NCI-H2196 (cell line): ENCODE measurements at regions not wholly inside any gene's neighbourhood (a gene's known extent, or its start where the extent isn't known, plus 50 kb on each side); places are given as distances from the start of the nearest gene placed in this dataset.
A peak's percentile ranks its signal among the peaks of the same experiment; 100 is the strongest.

ENCODE experiments used
- DNase-seq: peaks from one replicate; lab custom pipeline; 2025; ENCODE audit not compliant: unreplicated experiment; lab: John Stamatoyannopoulos, UW

GRCh38 chr13:53143757-53144339, 115.2 kb downstream of the OLFM4 start:
- no peak for DNase-seq

- no peak for DNase-seq
Observed at GRCh38 chr13:53144826-53145225, 116.2 kb downstream of the OLFM4 start.

DNA sequence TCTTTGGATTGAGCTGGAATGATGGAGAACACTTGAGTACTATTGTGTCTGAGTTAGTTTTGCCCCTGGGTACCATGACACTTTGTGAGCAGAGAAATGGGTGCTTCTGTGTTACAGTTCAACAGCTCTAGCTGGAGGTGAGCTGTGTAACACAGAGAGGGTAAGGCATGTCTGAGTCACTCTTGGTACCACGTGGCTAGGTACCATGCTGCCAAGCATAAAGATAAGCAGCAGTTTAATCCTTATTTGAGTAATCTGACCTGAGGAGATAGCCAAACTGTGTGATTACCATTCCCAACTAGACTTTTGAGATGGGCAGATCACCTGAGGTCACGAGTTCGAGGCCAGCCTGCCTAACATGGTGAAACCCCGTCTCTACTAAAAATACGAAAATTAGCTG, 122.0 kb downstream of the OLFM4 start:
- DNase-seq, result no peak

GRCh38 chr13:53151336-53152056, 122.9 kb downstream of the OLFM4 start:
- peak; percentile 48 for DNase-seq

- DNase-seq, result no peak
Observed at GRCh38 chr13:53152057-53152421, 123.4 kb downstream of the OLFM4 start.

- DNase-seq, result no peak
Observed at GRCh38 chr13:53158201-53158600, 129.6 kb downstream of the OLFM4 start.

- DNase-seq, result no peak
Observed at GRCh38 chr13:53159431-53159830, 130.8 kb downstream of the OLFM4 start.

DNA sequence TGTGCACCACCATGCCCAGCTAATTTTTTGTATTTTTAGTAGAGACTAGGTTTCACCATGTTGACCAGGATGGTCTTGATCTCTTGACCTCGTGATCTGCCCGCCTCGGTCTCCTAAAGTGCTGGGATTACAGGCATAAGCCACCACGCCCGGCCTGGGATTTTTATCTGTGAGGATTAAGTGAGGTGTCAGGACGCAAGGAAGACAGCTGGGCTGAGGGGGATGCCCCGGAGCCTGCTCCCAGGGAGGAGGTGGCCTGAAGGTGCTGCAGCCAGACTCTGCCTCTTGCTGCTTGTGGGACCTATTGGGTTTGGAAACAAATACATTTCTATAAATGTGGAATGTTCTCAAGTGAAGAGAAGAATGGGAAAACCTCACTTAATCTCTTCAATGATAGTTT, 131.6 kb downstream of the OLFM4 start:
- no peak for DNase-seq

GRCh38 chr13:53161251-53161650, 132.6 kb downstream of the OLFM4 start:
- DNase-seq, result no peak

GRCh38 chr13:53165261-53165660, 136.6 kb downstream of the OLFM4 start:
- DNase-seq, result no peak

- no peak for DNase-seq
Observed at GRCh38 chr13:53167561-53167960, 138.9 kb downstream of the OLFM4 start.

GRCh38 chr13:53170910-53171309, 142.3 kb downstream of the OLFM4 start:
- no peak for DNase-seq

- no peak for DNase-seq
Observed at GRCh38 chr13:53174545-53174944, 145.9 kb downstream of the OLFM4 start.

DNA sequence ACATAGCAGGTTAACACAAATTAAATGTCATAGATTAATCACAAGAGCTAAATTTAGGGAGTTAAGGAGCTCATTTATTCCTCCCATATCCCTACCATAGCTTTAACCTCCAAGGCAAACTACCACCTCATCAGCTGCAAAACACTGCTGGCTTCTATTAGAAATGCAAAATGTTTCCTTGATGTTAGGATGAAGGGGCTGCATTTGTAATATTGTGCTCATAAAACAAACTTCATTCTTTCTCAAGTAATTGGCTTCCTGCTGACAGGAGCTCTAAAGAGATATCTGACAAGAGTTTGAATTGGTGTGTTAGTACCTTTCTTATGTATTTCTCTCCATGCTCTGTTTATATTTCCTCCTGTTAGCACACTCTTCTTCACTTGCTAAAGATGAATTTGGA, 152.1 kb downstream of the OLFM4 start:
- DNase-seq, result no peak

DNA sequence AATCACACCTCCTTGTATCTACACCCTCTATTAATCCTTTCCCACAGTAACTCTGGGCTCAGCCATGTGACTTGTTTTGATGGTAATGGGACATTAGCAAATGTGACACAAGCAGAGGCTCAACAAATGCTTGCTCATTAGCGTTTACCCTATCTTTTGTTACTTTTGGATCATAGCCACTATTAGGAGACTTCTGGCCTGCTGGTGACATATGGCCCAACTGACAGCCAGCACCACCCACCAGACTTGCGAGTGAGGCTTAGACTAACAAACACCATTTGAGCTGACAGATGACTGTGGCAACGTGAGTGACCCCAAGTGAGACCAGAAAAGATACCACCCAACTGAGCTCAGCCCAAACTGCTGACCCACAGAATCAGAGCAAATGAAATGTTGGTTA, 154.1 kb downstream of the OLFM4 start:
- no peak for DNase-seq

DNA sequence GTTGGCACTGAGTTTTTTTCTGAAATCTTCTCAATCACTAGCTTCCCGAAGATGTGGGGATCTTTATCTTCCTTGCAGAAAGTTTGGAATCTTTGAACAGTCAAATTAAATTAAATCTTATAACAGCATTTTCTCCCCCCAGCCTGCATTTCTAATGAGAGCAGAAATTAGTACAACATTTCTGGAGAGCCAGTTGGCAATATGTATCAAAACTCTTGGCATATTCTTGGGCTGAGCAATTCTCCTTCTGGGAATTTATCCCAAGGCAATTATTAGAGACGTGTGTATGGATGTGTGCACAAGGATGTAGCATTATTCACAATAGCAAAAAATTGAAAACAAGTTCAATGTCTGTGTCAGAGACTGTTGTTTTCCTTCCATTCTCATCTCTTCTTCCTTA, 159.5 kb downstream of the OLFM4 start:
- no peak for DNase-seq

DNA sequence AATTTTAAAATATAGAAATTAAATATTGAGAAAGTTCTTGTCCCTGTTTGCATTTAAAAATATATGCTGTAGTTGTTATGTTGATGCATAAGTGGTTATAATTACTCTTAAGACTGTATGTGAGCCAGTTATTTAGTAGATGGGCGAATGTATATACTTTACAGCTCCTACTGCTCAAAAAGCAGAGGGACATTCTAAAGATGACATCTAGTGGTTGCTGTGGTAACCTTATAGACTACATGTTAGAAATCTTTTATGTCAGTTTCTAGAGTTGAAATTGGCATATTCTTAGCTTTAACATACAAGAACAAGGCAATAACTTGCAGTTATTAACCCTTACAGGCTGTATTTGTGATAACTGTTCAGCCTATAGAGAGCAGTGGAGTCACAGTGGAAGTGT, 160.5 kb downstream of the OLFM4 start:
- DNase-seq, result no peak

GRCh38 chr13:53191091-53191490, 162.5 kb downstream of the OLFM4 start:
- no peak for DNase-seq

DNA sequence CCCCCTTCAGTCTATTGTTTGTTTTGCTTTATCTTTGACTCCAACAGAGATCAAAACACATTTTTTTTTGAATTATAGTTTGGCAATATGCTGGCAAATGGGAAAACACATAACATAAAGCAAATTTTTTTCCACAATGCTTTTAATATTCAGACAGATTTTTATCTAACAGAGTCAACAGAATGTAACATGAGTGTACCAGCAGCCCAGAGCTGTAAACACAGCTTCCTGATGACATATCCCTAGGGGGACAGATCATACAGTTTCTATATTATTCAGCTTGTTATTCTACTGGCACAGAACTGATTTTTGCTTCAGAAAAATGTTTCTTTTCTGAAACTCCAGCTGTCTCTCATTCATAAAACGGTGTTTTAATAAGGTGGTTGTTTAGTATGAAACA, 168.8 kb downstream of the OLFM4 start:
- DNase-seq, result no peak

DNA sequence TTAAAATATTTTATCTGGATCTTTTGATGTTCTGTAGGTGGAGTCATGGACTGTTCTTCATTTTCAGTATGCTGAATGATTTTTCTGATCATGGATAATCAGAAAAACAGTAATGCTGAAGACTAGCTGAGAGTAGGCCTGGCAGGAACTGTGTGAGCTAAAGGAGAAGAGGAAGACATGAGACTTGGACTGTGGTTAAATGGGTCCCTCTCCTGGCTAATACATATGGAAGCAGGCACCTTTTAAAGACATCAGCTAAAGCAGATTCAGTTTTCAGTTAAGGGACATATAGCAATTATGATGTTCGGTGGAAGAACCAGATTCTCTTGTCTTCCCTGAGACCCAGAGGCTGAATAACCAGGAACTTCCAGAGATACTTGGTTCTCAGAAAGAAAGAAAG, 169.4 kb downstream of the OLFM4 start:
- DNase-seq, result no peak

- DNase-seq, result no peak
Observed at GRCh38 chr13:53198736-53199135, 170.1 kb downstream of the OLFM4 start.

DNA sequence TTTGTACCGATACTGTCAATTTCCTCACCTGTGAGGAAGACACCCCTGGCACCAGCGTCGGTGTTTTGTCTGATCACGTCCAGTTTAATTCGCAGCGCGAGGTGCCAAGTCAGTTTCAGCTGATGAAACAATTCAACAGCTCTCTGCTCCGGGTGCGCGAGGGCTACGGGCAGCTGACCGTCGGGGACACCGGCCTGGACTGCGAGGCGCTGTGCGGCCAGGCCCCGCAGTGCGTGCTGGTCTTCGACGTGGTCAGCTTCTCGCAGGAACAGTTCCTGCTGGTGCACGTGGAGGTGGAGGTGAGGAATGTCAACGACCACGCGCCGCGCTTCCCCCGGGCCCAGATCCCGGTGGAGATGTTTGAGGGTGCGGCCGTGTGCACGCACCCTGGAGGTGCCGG, 171.5 kb downstream of the OLFM4 start:
- DNase-seq, result no peak
